ENCODE measurements at regions not wholly inside any gene's neighbourhood (a gene's known extent, or its start where the extent isn't known, plus 50 kb on each side); places are given as distances from the start of the nearest gene placed in this dataset.

GRCh38 chr6:21648475-21649050, 55.0 kb downstream of the SOX4 start:
- no peak for DNase-seq

GRCh38 chr6:21653323-21653722, 59.8 kb downstream of the SOX4 start:
- no peak for DNase-seq

GRCh38 chr6:21653905-21654304, 60.4 kb downstream of the SOX4 start:
- DNase-seq, result no peak

- no peak for DNase-seq
Measured at GRCh38 chr6:21654361-21654760, 60.8 kb downstream of the SOX4 start.

GRCh38 chr6:21663966-21664313, 70.4 kb downstream of the SOX4 start:
- no peak for DNase-seq

- peak in 1 of 2 experiments; percentile 10 for DNase-seq
Measured at GRCh38 chr6:21664314-21665109, 71.0 kb downstream of the SOX4 start.

- no peak for DNase-seq
Measured at GRCh38 chr6:21665110-21665391, 71.5 kb downstream of the SOX4 start.

- no peak for DNase-seq
Measured at GRCh38 chr6:21665392-21666200, 72.0 kb downstream of the SOX4 start.

- no peak for DNase-seq
Measured at GRCh38 chr6:21666201-21666691, 72.7 kb downstream of the SOX4 start.

- no peak for DNase-seq
Measured at GRCh38 chr6:21666853-21667681, 73.5 kb downstream of the SOX4 start.

GRCh38 chr6:21668795-21669194, 75.2 kb downstream of the SOX4 start:
- no peak for DNase-seq

GRCh38 chr6:21676769-21677168, 83.2 kb downstream of the SOX4 start:
- no peak for DNase-seq

GRCh38 chr6:21678990-21679389, 85.4 kb downstream of the SOX4 start:
- no peak for DNase-seq

GRCh38 chr6:21679761-21680265, 86.3 kb downstream of the SOX4 start:
- DNase-seq, result no peak

GRCh38 chr6:21680611-21681010, 87.1 kb downstream of the SOX4 start:
- DNase-seq, result no peak

GRCh38 chr6:21690489-21690888, 96.9 kb downstream of the SOX4 start:
- no peak for DNase-seq

GRCh38 chr6:21691685-21692346, 98.3 kb downstream of the SOX4 start:
- DNase-seq, result no peak

GRCh38 chr6:21692721-21693120, 99.2 kb downstream of the SOX4 start:
- DNase-seq, result no peak

GRCh38 chr6:21694168-21694567, 100.6 kb downstream of the SOX4 start:
- no peak for DNase-seq

- DNase-seq, result no peak
Measured at GRCh38 chr6:21707524-21708319, 114.2 kb downstream of the SOX4 start.

GRCh38 chr6:21708320-21708580, 114.7 kb downstream of the SOX4 start:
- DNase-seq, result no peak

- DNase-seq, result no peak
Measured at GRCh38 chr6:21710216-21710615, 116.7 kb downstream of the SOX4 start.
